RWPE2 (cell line): ENCODE measurements at regions not wholly inside any gene's neighbourhood (a gene's known extent, or its start where the extent isn't known, plus 50 kb on each side); places are given as distances from the start of the nearest gene placed in this dataset.

Source experiments
- ATAC-seq: fragments of 200-7000 bp; cut with Tn5 transposase; 3 replicates; pipeline ENCODE4 v1.9.1; 2021; ENCODE audit warnings: low read depth
- DNase-seq: peaks from one replicate; pipeline ENCODE4 v3.0.0-alpha.2; 2020; ENCODE audit warnings: low spot score
- H3K27ac ChIP-seq: fragments of 450-650 bp; 2 replicates; pipeline ENCODE4 v1.5.1; 2017; ENCODE audit warnings: mild to moderate bottlenecking; ENCODE audit not compliant: poor library complexity, severe bottlenecking
- H3K27me3 ChIP-seq: fragments of 250-450 bp; sonication (Bioruptor Pico); 2 replicates; pipeline ENCODE4 v1.5.1; 2021; ENCODE audit warnings: mild to moderate bottlenecking, moderate library complexity; ENCODE audit not compliant: insufficient read depth, poor library complexity, severe bottlenecking
- H3K36me3 ChIP-seq: fragments of 250-450 bp; sonication (Bioruptor Pico); 2 replicates; pipeline ENCODE4 v1.5.1; 2020; ENCODE audit warnings: low read depth, mild to moderate bottlenecking, moderate library complexity
- H3K4me1 ChIP-seq: fragments of 250-450 bp; sonication (Bioruptor Pico); 2 replicates; pipeline ENCODE4 v1.5.1; 2021; ENCODE audit warnings: mild to moderate bottlenecking, moderate library complexity; ENCODE audit not compliant: insufficient read depth, poor library complexity, severe bottlenecking
- H3K4me3 ChIP-seq: fragments of 250-450 bp; sonication (Bioruptor Pico); 2 replicates; pipeline ENCODE4 v1.5.1; 2021; ENCODE audit warnings: mild to moderate bottlenecking, moderate library complexity; ENCODE audit not compliant: severe bottlenecking
- H3K9me3 ChIP-seq: fragments of 250-450 bp; sonication (Bioruptor Pico); 2 replicates; pipeline ENCODE4 v1.5.1; 2021; ENCODE audit warnings: mild to moderate bottlenecking, moderate library complexity; ENCODE audit not compliant: severe bottlenecking
- CTCF ChIP-seq: fragments of 450-650 bp; IDR thresholded peaks from one replicate; pipeline ENCODE4 v1.5.1; 2017; ENCODE audit warnings: mild to moderate bottlenecking, moderate library complexity; ENCODE audit not compliant: poor library complexity, severe bottlenecking

- DNase-seq: no peak
These were observed 256.4 kb downstream of the ACKR3 start for GRCh38 chr2:236825989-236826510.

GRCh38 chr2:236826606-236827156, 257.1 kb downstream of the ACKR3 start:
- H3K27ac ChIP-seq: no peak overlapping the region
- DNase-seq: no peak

More at GRCh38 chr2:236825989-236826510, 256.4 kb downstream of the ACKR3 start:
- Histone ChIP-seq H3K4me1 (no peaks in the 10 kb centered on the region), H3K36me3 (no peaks in the 10 kb centered on the region), H3K4me3 (no peak overlapping the region), H3K9me3 (no peaks in the 10 kb centered on the region), H3K27me3 (no peaks in the 10 kb centered on the region), H3K27ac (no peak overlapping the region)
- no peak for TF ChIP-seq CTCF
- ATAC-seq: no peak

DNA sequence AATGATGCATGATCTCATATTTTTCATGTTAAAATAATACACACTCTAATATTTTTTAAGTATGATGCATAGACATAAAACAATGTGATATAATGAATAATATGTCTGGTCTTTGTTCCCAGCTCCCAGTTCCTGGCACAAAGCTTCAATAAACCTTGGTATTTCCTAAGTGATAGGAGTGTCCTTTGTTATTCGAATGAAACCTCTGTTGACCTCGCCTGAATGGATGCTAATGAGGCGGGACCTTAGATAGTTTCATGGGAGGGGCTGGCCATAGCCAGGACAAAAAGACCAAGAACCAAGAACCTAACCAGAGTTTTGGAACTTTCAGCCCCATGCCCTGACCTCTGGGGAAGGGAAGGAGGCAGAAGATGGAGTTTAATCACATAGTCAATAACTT, 257.7 kb upstream of the COPS8 start:
- Histone ChIP-seq H3K4me1 (no peaks in the 10 kb centered on the region), H3K9me3 (no peaks in the 10 kb centered on the region), H3K4me3 (no peak overlapping the region), H3K27ac (no peak overlapping the region), H3K27me3 (no peaks in the 10 kb centered on the region), H3K36me3 (no peaks in the 10 kb centered on the region)
- TF ChIP-seq CTCF: no peak
- no peak for DNase-seq
- ATAC-seq: no peak

More at GRCh38 chr2:236826606-236827156, 257.1 kb downstream of the ACKR3 start:
- Histone ChIP-seq H3K9me3 (no peaks in the 10 kb centered on the region), H3K4me3 (no peak overlapping the region), H3K27me3 (no peaks in the 10 kb centered on the region), H3K4me1 (no peaks in the 10 kb centered on the region), H3K36me3 (no peaks in the 10 kb centered on the region)
- ATAC-seq: no peak
- no peak for TF ChIP-seq CTCF

DNA sequence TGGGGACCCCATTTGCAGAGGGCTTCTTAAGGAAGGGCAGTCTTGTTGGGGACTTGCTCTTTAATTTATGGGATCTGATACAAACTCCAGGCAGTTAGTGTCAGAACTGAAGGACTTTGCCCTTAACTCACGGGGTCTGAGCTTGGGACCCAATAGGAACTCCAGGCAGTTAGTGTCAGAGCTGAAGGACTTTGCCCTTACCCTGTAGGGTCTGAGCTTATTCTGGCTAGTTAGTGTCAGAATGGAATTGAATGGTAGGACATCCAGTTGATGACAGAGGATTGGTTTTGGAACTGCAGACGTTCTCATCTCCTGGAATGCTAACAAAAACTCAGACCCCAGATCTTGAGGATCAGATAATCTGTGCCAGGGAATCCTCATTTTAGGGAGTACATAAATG, 256.9 kb upstream of the COPS8 start:
- Histone ChIP-seq H3K27ac (no peak overlapping the region), H3K4me3 (no peak overlapping the region), H3K27me3 (no peaks in the 10 kb centered on the region), H3K9me3 (no peaks in the 10 kb centered on the region), H3K4me1 (no peaks in the 10 kb centered on the region), H3K36me3 (no peaks in the 10 kb centered on the region)
- ATAC-seq (no peak), DNase-seq (no peak)
- no peak for TF ChIP-seq CTCF

DNA sequence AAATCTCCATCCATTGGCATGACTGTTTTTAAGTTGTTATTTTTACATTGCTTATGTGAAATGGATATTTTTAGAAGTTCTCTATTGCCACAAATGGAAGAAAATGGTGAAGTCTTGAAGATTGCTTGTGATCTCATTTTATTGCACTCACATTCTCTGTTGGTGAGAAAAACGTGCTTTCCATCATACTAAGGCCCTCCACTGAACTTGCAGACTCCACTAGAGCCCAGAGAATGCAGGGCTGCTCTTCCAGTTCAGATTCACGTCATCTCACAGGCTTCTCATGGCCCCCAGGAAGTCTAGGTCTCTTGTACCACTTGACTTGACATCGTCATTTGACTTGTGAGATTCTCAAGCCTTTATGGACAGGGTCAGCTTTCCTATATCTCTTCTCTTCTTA, 254.8 kb upstream of the COPS8 start:
- Histone ChIP-seq H3K36me3 (no peaks in the 10 kb centered on the region), H3K27ac (no peak overlapping the region), H3K27me3 (no peaks in the 10 kb centered on the region), H3K4me3 (no peak overlapping the region), H3K4me1 (no peaks in the 10 kb centered on the region), H3K9me3 (no peaks in the 10 kb centered on the region)
- DNase-seq: no peak
- no peak for TF ChIP-seq CTCF
- ATAC-seq: no peak
